SK-N-MC (cell line): ENCODE measurements at regions not wholly inside any gene's neighbourhood (a gene's known extent, or its start where the extent isn't known, plus 50 kb on each side); places are given as distances from the start of the nearest gene placed in this dataset.

Source experiments
- EZH2 ChIP-seq: fragments of 200-600 bp; sonication (generic); IDR thresholded peaks from one replicate; pipeline ENCODE4 v1.6.1; 2017; ENCODE audit warnings: antibody characterized with exemption
- FOXP2 ChIP-seq: optimal IDR thresholded peaks from 2 replicates; pipeline ENCODE3; 2011; ENCODE audit warnings: mild to moderate bottlenecking, moderate library complexity; ENCODE audit not compliant: insufficient read depth; ENCODE audit errors: extremely low read length, control extremely low read depth
- POLR2AphosphoS5 ChIP-seq: IDR thresholded peaks from 2 replicates; pipeline ENCODE4 v1.6.1; 2012; ENCODE audit warnings: mild to moderate bottlenecking, low read depth, low read length, borderline replicate concordance

DNA sequence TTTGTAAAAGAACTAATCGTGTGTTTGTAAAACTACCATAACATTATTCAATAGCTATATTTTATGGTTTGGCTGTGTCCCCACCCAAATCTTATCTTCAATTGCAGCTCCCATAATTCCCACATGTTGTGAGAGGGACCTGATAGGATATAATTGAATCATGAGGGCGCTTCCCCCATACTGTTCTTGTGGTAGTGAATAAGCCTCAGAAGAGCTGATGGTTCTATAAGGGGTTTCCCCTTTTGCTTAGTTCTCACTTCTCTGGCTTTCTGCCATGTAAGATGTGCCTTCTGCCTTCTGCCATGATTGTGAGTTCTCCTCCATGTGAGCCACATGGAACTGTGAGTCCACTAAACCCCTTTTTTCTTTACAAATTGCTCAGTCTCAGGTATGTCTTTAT is 1372.3 kb downstream of the AMY1C start:
- TF ChIP-seq EZH2 (no peak), FOXP2 (no peak), POLR2AphosphoS5 (no peak)
